ENCODE measurements at regions not wholly inside any gene's neighbourhood (a gene's known extent, or its start where the extent isn't known, plus 50 kb on each side); places are given as distances from the start of the nearest gene placed in this dataset.

DNA sequence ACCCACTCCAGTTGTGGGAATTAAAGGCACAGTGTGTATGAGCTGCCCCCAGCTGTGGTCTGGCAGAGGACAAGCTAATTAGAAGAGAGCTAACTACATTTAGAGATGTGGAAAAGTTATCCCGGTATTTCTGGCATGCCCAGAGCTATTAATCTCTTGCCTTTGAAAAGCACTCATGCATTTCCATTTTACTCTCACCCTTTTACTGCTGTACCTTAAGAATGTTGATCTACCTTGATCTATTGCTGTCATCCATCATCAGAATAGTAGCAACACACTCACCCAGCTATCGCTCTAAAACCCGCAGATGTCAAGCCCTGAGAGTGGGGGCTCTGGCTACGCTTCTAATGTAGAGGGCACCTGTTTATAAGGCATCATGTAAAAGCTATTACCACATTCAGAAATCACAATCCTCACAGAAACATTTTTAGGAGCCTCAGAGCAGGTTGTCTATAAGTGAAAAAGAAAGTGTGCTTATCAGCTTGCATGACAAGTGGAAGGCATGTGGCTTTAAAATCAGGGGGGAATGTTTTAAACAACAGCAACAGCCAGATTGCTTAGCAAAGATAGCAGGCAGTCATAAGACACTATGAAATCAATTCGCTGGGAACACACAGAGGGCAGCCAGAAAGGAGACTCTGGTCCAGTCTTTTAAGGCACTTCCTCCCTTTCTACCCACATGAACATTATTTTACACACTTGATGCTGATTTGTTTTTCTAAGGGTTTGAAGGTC, 224.2 kb upstream of the IRS2 start:
- TF ChIP-seq, protein P1, sequence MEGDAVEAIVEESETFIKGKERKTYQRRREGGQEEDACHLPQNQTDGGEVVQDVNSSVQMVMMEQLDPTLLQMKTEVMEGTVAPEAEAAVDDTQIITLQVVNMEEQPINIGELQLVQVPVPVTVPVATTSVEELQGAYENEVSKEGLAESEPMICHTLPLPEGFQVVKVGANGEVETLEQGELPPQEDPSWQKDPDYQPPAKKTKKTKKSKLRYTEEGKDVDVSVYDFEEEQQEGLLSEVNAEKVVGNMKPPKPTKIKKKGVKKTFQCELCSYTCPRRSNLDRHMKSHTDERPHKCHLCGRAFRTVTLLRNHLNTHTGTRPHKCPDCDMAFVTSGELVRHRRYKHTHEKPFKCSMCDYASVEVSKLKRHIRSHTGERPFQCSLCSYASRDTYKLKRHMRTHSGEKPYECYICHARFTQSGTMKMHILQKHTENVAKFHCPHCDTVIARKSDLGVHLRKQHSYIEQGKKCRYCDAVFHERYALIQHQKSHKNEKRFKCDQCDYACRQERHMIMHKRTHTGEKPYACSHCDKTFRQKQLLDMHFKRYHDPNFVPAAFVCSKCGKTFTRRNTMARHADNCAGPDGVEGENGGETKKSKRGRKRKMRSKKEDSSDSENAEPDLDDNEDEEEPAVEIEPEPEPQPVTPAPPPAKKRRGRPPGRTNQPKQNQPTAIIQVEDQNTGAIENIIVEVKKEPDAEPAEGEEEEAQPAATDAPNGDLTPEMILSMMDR (IDR thresholded peaks at IDR 0.05) = no peak
- TF ChIP-seq POLR2A (IDR thresholded peaks at IDR 0.05) (no peak), POLR2AphosphoS5 (IDR thresholded peaks at IDR 0.05) (no peak)
